GM12892 (cell line): ENCODE measurements at regions not wholly inside any gene's neighbourhood (a gene's known extent, or its start where the extent isn't known, plus 50 kb on each side); places are given as distances from the start of the nearest gene placed in this dataset.

Experiments used
- POLR2A ChIP-seq: IDR thresholded peaks from 2 replicates; pipeline ENCODE4 v1.6.1; 2011; ENCODE audit warnings: low read depth, low read length, control low read depth
- POLR2AphosphoS5 ChIP-seq: IDR thresholded peaks from 2 replicates; pipeline ENCODE4 v1.6.1; 2011; ENCODE audit warnings: low read depth, low read length, control low read depth
- TAF1 ChIP-seq: IDR thresholded peaks from 2 replicates; pipeline ENCODE4 v1.6.1; 2011; ENCODE audit warnings: low read depth, mild to moderate bottlenecking, control low read depth, low read length, borderline replicate concordance

- no peak for TF ChIP-seq POLR2A
- no peak for TF ChIP-seq POLR2AphosphoS5
- no peak for TF ChIP-seq TAF1
Observed at GRCh38 chr1:230008721-230009120, 58.3 kb upstream of the GALNT2 start.
